ENCODE measurements at regions not wholly inside any gene's neighbourhood (a gene's known extent, or its start where the extent isn't known, plus 50 kb on each side); places are given as distances from the start of the nearest gene placed in this dataset.

DNA sequence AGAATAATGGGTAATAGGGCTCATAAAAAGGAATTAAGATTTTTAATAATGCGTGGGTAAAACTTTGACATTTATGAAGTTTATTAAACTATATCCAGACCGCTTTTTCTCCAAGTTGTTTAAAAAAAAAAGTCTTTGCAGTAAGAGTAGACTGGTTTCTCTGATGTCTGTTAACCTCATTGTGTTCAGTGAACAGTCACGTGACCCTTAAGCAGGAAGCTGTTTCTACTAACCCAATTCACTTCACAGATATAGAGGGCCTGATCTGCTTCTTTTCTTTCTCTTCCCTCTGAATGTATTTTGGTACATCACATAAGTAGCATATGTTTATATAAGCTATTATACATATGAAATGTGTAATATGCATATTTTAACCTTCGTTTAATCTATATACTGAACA is 1011.3 kb upstream of the CELF4 start:
- 86 to 89% methylated on average over 4 of the region's 4 CpGs for WGBS, 2 donors
- H3K4me1 ChIP-seq: no peaks in the 10 kb centered on the region
- no peaks in the 10 kb centered on the region for H3K27me3 ChIP-seq
- no peak for DNase-seq
- TF ChIP-seq POLR2A (IDR thresholded peaks at IDR 0.05) (no peak), CTCF (IDR thresholded peaks at IDR 0.05) (no peak)
- no peak overlapping the region for H3K27ac ChIP-seq
- intact Hi-C loops (cut with DNase I; ENCODE audit: low total_unique reads): no loop called here
- no peaks in the 10 kb centered on the region for H3K9me3 ChIP-seq
- H3K36me3 ChIP-seq (ENCODE audit: low read depth, missing control alignments): no peaks in the 10 kb centered on the region
- H3K4me3 ChIP-seq: no peak overlapping the region

DNA sequence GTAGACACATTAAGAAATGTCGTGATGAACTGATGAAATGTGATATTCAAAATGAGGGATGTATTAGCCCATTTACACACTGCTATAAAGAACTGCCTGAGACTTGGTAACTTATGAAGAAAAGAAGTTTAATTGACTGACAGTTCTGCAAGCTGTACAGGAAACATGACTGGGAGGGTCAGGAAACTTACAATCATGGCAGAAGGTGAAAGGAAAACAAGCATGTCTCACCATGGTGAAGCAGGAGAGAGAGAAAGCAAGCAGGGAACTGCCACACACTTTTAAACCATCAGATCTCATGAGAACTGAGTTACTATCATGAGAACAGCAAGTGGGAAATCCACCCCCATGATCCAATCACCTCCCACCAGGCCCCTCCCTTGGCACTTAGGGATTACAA is 1010.8 kb upstream of the CELF4 start:
- TF ChIP-seq POLR2A (IDR thresholded peaks at IDR 0.05): no peak
- TF ChIP-seq CTCF (IDR thresholded peaks at IDR 0.05): no peak
- Histone ChIP-seq H3K9me3 (no peaks in the 10 kb centered on the region), H3K27ac (no peak overlapping the region), H3K27me3 (no peaks in the 10 kb centered on the region), H3K4me1 (no peaks in the 10 kb centered on the region), H3K36me3 (ENCODE audit: low read depth, missing control alignments) (no peaks in the 10 kb centered on the region), H3K4me3 (no peak overlapping the region)
- intact Hi-C loops (cut with DNase I; ENCODE audit: low total_unique reads): no loop called here
- WGBS, 2 donors: 83 to 98% methylated on average over 1 of the region's 1 CpG
- no peak for DNase-seq

- H3K9me3 ChIP-seq: no peaks in the 10 kb centered on the region
- 86 to 88% methylated on average over 2 of the region's 2 CpGs for WGBS, 2 donors
- no peak overlapping the region for H3K4me3 ChIP-seq
- H3K27ac ChIP-seq: no peak overlapping the region
- H3K36me3 ChIP-seq (ENCODE audit: low read depth, missing control alignments): no peaks in the 10 kb centered on the region
- no peaks in the 10 kb centered on the region for H3K4me1 ChIP-seq
- no peaks in the 10 kb centered on the region for H3K27me3 ChIP-seq
- intact Hi-C loops (cut with DNase I; ENCODE audit: low total_unique reads): no loop called here
- no peak for TF ChIP-seq CTCF (IDR thresholded peaks at IDR 0.05)
- TF ChIP-seq POLR2A (IDR thresholded peaks at IDR 0.05): no peak
- no peak for DNase-seq
These were observed 1010.0 kb upstream of the CELF4 start for GRCh38 chr18:38575648-38576047.

DNA sequence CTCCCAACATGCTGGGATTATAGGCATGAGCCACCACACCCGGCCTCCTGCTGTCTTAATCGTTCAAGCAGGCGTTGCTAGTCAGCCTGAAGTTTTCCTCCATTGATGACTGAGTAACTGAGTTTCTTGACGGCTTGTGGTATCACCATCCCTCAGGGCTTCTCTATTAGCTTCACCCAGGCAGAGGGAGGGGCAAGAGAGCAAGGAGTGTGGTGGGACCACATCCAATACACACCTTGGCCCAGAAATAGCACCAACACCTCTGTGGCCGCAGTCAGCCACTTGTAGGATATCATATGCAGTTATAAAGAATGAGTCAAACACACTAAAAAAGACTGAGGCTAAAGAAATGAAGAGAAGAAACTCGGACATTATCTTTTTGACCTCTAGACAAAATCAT is 1009.4 kb upstream of the CELF4 start:
- intact Hi-C loops (cut with DNase I; ENCODE audit: low total_unique reads): no loop called here
- Histone ChIP-seq H3K27ac (no peak overlapping the region), H3K9me3 (no peaks in the 10 kb centered on the region), H3K36me3 (ENCODE audit: low read depth, missing control alignments) (no peaks in the 10 kb centered on the region), H3K27me3 (no peaks in the 10 kb centered on the region), H3K4me3 (no peak overlapping the region), H3K4me1 (no peaks in the 10 kb centered on the region)
- 96 to 98% methylated on average over 6 of the region's 6 CpGs for WGBS, 2 donors
- no peak for TF ChIP-seq CTCF (IDR thresholded peaks at IDR 0.05)
- TF ChIP-seq POLR2A (IDR thresholded peaks at IDR 0.05): no peak
- DNase-seq: no peak

DNA sequence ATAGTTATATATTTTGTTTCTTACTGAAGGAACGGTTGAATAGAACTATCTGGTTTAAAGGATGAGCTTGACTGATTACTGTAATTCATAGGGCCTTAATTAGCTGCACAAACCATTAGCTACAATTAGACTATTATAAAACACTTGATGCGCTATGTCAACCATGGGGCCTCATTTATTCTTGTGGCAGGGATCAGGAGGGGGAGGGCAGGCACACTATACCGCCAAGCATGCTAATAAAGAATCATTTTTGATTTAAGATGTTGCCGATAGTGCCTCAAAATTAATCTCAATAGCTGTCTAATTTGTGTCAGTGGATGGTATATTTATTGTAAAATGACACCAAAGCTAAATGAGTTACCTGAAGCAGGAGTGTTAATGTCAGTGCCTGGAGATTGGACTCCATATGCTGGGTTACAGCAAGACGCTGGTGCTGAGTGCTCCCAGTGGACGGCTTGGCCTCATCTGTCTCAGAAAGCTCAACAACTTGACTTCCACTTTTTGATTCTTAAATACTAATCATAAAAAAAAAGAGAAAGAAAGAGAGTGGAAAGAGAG is 1007.0 kb upstream of the CELF4 start:
- H3K4me3 ChIP-seq: no peak overlapping the region
- no peak for TF ChIP-seq POLR2A (IDR thresholded peaks at IDR 0.05)
- TF ChIP-seq CTCF (IDR thresholded peaks at IDR 0.05): no peak
- intact Hi-C loops (cut with DNase I; ENCODE audit: low total_unique reads): no loop called here
- WGBS, 2 donors: 74 to 86% methylated on average over 6 of the region's 6 CpGs
- no peaks in the 10 kb centered on the region for H3K36me3 ChIP-seq (ENCODE audit: low read depth, missing control alignments)
- DNase-seq: no peak
- no peaks in the 10 kb centered on the region for H3K9me3 ChIP-seq
- no peak overlapping the region for H3K27ac ChIP-seq
- H3K27me3 ChIP-seq: no peaks in the 10 kb centered on the region
- H3K4me1 ChIP-seq: no peaks in the 10 kb centered on the region

Data from testis (tissue), 2 donors.